A172 (cell line): ENCODE measurements at regions not wholly inside any gene's neighbourhood (a gene's known extent, or its start where the extent isn't known, plus 50 kb on each side); places are given as distances from the start of the nearest gene placed in this dataset.
A peak's percentile ranks its signal among the peaks of the same experiment; 100 is the strongest.

ENCODE experiments used
- DNase-seq: peaks from one replicate; pipeline ENCODE4 v3.0.0-alpha.2; 2015; ENCODE audit warnings: low spot score

DNA sequence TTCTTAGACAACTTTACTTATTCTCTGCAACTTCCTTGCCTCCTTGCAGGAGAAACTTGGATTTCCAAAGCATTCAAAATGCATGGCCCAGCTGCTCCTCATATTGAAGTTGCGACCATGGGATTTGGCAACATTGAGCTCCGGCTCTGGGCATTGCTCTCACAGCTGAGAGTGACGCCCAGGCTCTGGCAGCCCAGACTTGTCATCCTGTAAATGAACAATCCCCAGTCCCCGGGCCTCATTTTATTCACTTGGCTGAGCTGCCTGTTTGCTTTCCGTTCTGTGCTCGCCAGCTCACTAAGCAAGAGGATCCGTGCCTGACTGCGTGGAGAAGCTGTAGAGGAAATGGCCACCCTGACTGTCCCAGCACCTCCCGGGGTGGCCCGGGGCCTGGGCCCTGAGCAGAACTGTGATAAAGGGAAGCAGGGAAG lies 119.5 kb upstream of the CD93 start:
- DNase-seq, result no peak

DNA sequence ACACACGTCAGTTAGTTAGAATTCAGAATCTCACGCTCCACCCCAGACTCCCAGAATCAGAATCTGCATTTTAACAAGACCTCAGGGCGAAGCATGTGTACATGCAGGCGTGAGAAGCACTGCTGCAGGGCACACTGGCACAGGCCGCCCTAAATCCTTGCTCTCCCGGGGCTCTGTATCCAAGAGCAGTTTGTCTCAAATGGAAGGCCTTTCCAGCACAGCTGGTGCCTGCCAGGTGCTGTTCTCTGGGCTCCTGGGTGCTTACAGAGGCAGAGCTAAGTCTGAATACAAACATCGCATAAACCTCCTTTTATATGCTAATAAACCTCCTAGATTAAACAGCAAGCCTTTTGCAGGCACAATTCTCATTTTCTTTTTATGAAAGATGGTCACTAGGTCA lies 119.1 kb upstream of the CD93 start:
- no peak for DNase-seq

DNA sequence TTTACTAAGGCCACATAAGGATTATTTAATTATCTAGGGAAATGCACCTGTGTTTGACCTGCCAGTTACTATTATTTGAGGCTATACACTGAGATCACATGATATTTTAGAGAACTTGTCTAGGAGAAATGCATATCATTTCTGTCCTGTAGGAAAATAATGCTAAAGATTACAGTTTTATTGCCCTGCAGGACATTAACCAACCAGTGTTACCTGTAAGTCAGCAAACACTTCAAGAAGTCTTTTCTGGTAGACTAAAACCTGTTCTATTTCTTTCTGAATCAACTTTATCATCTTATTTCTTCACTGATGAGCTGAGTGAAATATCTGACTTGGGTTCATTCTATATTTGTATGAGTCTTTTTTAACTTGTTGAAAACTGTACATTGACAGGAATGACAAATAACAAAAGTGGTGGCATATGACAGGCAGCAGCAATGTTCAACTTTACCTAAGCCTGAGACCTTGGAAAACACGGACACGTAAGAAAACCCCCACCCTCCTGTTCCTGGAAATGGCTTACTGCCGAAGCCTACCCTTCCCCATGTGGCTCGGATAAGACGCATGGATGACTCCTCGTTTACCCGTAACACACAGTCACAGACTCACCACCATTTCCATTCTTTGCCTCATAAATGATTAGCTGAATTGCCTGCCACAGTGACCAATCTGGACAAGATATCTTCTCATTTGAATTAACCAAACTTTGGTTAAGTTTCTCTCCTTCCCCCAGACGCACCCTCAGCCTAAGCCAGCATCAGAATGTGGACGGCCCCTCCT lies 118.0 kb upstream of the CD93 start:
- DNase-seq, result no peak

DNA sequence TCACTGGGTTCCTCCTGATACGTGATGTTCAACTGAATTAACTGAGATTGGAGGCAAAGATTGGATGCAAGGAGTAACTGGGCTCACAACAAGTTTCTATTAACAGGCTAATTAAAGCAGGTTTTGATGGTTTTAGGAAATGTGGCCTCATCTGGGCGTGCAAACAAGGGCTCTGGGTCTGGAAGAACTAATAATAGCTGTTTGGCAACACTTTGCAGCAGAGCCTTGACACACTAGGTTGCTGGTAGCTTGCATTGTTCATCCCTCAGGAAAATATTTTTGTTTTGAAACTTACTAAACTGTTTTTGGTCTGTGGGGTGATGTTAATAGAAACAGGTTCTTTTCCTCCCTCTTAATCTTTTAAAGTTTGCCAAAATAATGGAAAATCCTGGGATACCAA lies 117.2 kb upstream of the CD93 start:
- no peak for DNase-seq

DNA sequence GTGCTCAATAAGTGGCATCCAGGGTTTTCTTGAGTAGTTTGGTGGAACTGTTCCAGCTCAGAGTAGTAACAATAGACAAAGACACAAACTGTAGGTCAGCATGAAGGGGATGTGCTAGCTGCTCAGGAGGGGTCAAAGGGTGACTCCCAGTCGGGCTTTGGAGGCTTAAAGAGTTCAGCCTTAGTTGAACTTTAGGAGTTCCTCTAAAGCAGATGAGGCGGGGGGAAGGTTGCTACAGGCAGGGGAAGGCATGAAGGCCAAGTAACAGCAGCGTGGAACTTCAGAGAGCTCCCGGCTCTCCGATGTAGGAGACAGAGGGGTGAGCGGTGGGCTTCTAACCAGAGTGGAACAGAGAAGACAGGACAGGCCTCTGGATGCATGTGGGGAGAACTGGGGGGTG lies 115.5 kb upstream of the CD93 start:
- no peak for DNase-seq

DNA sequence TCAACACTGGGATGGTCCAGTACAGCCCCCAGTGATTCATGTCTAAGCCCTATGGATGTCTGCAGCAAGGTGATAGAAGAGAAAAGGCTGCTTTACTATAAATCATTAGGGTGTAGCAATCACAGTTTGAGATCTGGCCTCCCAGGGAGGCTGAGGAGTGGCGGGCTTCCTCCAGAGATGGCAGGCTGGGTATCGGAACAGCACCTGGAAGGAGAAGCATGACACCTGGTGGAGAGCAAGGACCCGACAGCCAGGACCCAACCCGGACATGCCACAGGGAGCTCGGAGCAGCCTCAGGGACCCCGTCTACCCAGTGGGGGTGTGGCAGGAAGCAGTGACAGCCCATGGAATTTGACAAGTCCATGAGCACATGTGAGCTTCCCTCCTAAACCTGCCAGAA lies 114.8 kb upstream of the CD93 start:
- peak; percentile 29 for DNase-seq

DNA sequence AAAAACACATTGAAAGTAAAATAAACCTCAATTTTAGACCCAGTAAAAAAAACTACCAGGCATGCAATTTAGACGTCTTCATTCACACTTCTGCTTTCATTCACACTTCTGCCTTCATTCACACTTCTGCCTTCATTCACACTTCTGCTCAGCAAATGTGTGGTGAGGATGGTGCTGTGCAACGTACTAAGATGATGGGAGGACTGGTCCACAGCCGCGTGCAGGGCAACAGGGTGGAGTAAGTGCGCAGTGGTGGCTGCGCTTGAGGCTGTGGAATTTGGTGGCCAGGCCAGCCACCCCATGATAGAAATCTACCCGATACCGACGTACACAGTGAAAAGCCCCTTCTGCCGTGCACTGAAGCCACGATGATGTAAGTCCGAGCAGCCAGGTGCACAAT lies 114.3 kb upstream of the CD93 start:
- no peak for DNase-seq

DNA sequence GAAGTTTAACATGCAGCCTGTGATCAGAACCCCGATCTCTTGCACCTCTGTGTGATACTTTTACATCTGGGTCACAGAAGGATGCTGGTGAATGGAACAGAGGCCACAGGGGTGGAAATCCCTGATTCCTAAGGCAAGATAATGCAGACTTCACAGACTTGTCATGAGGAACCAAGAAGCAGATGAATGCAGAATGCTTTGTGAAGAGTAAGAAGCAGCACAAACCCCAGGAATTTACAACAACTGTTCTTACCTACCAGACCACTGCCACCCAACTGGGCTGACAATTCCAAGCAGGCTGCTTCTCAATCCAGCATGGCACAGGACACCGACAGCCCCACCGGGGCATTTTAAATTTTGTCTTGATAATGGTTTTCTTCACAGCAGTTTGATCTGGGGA lies 113.2 kb upstream of the CD93 start:
- DNase-seq, result no peak

DNA sequence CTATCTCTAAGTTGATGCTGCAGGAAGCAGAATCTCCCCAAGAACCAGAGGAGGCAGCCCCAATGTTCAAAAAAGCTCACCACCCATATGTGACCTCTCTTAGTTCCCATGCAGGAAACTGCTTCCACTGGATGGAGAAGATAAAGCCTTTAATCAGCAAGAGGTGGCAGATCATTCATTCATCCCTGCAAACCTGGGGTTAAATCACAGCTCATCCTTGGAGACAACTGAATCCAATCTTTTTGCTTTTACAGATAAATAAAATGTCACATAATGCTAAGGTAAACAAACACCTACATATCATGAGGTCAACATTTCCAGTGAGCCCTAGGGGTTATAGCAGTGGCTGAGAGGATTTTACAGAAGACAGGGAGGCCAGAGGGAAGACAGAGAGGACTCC lies 112.7 kb upstream of the CD93 start:
- no peak for DNase-seq

DNA sequence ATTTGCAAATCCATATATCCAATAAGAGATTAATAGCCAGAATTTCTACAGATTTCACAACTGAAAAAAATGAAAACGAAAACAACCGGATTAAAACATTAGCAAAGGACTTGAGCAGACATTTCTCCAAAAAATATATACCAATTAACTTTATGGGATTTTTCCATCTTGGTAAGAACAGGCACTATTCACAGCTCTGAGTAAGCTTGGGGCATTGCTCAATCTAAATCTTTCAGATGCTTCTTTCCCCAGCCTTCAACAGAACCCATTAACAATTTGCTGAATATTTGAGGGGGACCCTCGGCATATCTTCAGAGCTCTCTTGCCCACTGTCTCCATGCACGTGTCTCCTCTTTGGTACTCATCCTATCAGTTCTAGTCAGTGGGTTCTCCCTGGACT lies 111.7 kb upstream of the CD93 start:
- DNase-seq, result no peak

DNA sequence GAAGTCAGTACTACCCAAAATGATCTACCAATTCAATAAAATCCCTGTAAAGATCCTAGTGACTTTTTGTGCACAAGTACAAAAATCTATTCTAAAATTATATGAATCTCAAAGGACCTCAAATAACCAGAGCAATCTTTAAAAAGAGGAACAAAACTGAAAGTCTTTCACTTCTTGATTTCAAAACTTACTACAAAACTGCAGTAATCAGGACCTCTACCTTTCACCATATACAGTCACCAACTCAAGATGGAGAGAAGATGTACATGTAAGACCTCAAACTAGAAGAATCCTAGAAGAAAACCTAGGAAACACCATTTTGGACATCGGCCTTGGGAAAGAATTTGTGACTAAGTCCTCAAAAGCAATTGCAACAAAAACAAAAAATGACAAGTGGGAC lies 109.5 kb upstream of the CD93 start:
- no peak for DNase-seq

DNA sequence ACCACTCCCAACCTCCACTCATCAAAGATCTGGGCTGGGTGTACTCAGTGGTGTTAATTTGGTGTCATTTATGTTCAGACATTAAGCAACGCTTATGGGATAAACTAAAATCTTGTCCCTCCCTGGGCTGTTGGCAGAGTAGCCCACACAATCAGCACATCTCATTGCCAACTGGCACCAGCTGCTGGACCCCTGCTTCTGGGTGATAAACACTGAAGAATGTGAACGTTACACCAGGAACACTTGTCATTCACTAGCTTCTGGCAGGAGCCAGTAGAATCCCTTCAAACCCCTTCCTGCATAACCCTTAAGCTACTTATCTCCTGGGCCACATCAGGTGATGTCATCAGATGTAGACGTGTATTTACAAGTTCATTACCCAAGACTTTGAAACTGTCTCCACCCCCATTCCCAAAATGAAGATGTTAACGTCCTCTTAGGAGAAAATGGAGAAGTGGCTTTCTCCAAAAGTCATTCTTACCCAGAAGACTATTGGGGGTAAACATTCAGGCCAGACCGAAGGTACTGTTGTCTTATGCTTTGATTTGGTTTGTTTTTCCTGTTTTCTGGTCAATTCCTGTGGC lies 107.8 kb upstream of the CD93 start:
- no peak for DNase-seq

DNA sequence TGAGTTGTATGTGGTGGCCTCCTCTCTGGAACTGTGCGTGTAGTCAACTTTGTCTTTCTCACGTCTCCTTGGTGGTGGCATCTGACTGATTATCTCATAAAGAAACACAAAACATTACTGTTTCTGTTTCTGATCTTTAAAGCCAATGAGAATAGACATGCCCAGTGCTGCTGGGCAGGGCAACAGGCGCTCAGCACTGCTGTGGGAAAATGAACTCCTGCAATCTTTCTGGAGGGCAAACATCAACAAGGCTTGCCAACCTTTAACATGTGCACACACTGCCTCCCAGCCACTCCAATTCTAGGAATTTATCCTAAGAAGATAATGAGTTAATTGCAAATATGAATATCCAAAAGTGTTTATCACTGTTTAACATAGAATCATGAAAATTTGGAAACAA lies 106.3 kb upstream of the CD93 start:
- no peak for DNase-seq

DNA sequence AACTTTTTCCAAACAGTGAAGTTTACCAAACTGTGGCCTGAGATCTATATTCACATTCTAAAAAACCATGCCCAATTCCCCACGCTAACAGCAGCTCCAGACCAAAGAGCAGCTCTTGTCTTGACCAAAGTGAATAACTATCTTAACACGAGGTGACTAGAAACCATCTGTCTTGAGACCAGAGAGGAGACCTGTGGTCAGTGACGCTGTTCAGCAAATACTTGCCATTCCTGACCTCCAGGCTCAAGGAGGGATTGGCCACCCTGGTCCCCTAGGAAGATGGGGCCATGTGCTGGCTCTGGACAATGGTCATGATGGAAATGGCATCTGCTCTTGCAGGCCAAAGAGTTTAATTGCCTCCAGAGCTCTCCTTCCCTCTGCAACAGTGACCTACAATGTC lies 104.4 kb upstream of the CD93 start:
- DNase-seq, result no peak

DNA sequence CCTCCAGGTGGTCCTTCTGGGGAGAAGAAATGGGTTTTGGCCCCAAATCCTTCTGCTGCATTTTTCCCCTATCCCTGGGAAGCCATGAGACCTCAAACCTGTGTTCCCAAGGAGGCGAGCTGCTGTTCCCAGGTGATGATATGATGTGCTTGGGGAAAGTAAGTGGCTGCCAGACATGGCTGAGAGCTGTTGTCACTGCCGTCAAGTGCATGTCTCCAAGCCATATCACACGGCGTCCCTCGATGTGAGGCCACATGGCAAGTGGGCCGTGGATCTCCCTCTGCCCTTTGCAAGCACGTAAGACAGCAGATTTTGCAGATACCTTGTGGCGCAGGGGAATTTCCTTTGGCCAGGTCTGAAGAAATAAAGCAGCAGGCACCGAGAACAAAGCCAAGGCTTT lies 103.7 kb upstream of the CD93 start:
- no peak for DNase-seq

DNA sequence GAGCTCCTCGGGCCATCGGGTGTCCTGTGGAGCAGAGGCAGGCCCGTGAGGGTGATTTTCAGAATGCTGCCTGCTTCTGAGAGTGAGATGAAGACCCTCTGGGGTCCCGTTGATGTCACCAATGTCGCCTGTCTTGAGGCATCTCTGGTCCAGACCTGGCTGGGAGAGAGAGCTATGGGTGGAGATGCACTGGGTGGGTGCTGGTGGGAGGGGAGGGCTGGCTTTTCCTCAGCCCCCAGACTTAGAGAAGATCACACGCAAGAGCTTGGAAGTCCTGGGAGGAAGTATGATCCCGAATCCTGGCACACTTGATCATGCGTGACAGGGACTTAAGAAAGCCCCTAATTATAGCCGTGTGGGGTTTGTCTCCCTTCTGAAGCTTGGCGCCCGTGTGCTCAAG lies 103.2 kb upstream of the CD93 start:
- no peak for DNase-seq

DNA sequence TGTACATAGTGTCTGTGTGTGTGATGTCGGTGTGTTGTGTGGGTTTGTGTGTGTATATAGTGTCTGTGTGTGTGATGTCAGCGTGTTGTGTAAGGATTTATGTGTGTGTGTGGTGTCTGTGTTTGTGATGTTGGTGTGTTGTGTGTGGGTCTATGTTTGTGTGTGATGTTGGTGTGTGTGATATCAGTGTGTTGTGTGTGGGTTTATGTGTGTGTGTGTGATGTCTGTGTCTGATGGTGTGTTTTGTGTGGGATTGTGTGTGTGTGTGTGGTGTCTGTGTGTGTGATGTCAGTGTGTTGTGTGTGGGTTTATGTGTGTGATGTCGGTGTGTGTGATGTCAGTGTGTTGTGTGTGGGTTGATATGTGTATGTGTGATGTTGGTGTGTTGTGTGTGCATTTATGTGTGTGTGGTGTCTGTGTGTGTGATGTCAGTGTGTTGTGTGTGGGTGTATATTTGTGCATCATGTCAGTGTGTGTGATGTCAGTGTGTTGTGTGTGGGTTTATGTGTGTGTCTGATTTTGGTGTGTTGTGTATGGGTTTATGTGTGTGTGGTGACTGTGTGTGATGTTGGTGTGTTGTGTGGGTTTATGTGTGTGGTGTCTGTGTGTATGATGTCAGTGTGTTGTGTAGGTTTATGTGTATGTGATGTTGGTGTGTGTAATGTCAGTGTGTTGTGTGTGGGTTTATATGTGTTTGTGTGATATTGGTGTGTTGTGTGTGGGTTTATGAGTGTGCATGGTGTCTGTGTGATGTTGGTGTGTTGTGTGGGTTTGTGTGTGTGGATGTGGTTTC lies 102.4 kb upstream of the CD93 start:
- no peak for DNase-seq

DNA sequence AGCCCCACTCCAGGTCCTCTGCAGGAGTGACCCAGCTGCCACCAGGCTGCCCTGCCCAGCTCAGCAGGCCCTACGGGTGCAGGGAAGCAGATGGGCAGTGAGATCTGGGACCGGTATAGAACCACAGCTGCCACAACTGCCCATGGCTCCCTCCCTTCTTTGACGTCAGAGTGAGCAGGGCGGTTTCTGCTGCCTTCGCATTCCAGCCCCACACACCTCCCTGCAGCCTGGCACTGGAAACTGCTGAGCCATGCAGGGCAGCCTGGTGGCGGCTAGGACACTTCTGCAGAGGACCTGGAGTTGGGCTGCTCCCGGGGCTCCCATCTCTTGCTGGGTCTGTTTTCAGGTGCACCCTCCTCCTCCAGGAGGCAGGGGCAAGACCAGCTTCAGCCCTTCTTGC lies 101.6 kb upstream of the CD93 start:
- DNase-seq, result peak; percentile 80

DNA sequence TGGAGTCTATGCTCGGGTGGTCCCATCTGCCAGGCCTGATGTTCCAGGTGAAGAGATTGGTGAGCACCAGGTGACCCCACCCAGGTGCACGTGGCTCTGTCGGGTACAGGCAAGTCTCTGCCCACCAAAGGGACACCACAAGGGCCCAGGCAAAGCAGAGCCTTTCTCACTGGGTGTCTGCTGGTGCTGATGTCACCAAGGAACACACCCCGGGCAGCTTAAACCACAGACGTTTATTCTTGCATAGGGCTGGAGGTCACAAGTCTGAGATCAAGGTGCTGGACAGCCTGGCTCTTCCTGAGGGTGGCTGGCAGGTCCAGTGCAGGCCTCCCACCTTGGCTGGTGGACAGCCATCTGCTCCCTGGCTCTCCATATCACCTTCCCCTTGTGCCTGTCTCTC lies 100.7 kb upstream of the CD93 start:
- DNase-seq, result no peak

DNA sequence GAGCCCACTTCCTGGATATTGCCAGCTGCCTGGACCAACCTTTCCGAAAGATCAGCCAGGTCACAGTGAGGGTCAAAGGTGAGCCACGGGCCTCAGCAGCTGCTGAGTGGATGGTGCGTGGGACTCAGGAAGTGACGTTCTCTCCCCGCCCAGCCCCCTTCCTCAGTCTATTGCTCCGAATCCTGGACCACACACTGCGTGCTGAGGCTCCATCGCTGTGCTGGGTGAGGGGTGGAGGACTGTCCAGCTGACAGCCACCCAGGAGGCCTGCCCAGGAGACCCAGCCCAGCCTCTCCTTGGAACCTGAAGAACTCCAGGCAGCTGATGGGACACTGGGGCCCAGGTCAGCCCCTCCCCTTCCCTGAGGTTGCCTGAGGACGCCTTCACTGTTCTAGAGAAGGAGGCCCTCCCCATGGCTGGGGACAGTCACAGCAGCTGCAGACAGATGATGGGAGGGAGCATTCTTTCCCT lies 94.4 kb upstream of the CD93 start:
- no peak for DNase-seq

DNA sequence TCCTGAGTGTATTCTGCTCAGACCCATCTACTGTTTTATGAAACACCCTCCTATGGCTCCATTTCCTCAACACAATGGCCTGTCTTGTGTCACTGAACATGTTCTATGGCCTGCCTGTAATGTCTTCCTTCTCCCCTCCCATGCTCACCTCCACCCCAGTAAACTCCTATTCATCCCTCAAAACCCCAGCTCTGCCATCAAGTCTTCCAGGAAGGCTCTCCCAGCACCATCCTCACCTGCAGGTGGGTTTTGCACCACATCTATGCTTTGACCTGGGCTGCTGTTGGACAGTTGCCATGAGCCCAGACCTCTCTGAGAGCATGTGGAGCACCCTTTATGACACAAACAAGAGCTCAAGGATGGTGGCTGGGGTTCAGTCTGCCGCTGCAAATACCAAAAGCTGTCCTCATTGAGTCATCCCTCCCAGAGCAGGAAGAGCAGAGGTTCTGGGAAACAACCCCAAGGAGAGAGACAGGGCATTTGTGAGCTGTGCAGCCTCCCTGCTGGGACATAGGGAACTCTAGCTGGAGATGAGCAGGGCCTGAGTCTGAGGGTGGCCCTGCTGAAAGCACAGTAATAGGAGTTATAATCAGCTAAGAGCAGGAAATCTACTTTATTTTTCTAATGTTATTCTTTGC lies 93.8 kb upstream of the CD93 start:
- DNase-seq, result no peak

DNA sequence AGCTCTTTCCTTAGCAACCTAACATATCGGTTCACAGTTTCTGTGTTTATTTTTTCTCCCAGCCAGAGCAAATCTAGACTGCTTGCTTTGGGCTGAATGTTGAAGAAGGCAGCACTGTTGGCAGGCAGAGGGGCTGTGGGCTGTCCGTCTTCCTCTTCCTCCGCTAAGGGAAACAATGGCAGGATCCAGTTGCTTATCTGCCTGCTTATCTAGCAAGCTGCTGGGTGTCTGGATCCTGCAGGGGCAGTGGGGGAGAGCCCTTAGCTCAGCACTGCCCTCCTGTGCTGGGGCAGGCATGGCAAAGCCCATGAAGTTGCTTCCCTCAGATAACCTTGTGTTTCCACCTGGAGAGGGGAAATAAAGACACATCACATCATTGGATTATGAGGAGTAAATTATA lies 92.7 kb upstream of the CD93 start:
- DNase-seq, result no peak

DNA sequence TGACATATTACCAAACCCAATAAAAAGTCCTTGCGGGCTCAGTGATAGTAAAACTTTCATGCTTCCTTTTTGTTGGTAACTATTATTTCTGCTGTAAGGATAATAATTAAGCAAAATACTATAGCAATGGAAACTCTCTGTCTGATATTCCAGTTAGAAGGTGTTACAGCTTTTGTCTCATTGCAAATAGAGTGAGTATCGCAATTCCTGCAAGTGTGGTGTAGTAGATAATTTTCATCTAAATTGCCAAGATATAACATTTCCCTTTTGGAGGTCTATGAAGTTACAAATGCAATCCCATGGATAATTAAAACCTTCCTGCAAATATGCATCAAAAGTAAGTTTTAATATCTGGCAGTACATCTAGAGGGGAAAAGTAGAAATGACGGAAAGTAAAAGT lies 88.7 kb upstream of the CD93 start:
- DNase-seq, result no peak
